H9 (cell line): ENCODE measurements at regions not wholly inside any gene's neighbourhood (a gene's known extent, or its start where the extent isn't known, plus 50 kb on each side); places are given as distances from the start of the nearest gene placed in this dataset.

Experiments used
- DNase-seq: peaks from one replicate; pipeline ENCODE4 v3.0.0-alpha.2; 2017
- H2AFZ ChIP-seq: one replicate; pipeline ENCODE4 v1.6.1; 2013; ENCODE audit warnings: mild to moderate bottlenecking, low read length, control low read depth, moderate library complexity
- H2AK5ac ChIP-seq: 2 replicates; pipeline ENCODE4 v1.6.1; 2013; ENCODE audit warnings: low read length, control low read depth, mixed read lengths; ENCODE audit not compliant: insufficient read length
- H2BK120ac ChIP-seq: one replicate; pipeline ENCODE4 v1.6.1; 2013; ENCODE audit warnings: low read depth, mild to moderate bottlenecking, low read length, control low read depth, inconsistent platforms; ENCODE audit not compliant: poor library complexity, severe bottlenecking
- H2BK12ac ChIP-seq: 2 replicates; pipeline ENCODE4 v1.6.1; 2013; ENCODE audit warnings: low read length, control low read depth, mixed read lengths, low read depth; ENCODE audit not compliant: insufficient read length
- H2BK15ac ChIP-seq: 2 replicates; pipeline ENCODE4 v1.6.1; 2013; ENCODE audit warnings: low read depth, low read length, control low read depth
- H2BK20ac ChIP-seq: one replicate; pipeline ENCODE4 v1.6.1; 2013; ENCODE audit warnings: low read depth, mild to moderate bottlenecking, low read length, control low read depth, inconsistent platforms; ENCODE audit not compliant: poor library complexity, severe bottlenecking
- H2BK5ac ChIP-seq: 2 replicates; pipeline ENCODE4 v1.6.1; 2013; ENCODE audit warnings: low read length, control low read depth, mixed read lengths; ENCODE audit not compliant: insufficient read length
- H3K14ac ChIP-seq: 2 replicates; pipeline ENCODE4 v1.6.1; 2013; ENCODE audit warnings: low read length, control low read depth; ENCODE audit not compliant: insufficient read depth
- H3K18ac ChIP-seq: 2 replicates; pipeline ENCODE4 v1.6.1; 2013; ENCODE audit warnings: low read depth, mild to moderate bottlenecking, mixed read lengths, low read length, control low read depth; ENCODE audit not compliant: insufficient read length
- H3K23ac ChIP-seq: 2 replicates; pipeline ENCODE4 v1.6.1; 2013; ENCODE audit warnings: low read length, control low read depth, mixed read lengths, low read depth; ENCODE audit not compliant: insufficient read length
- H3K23me2 ChIP-seq: 2 replicates; pipeline ENCODE4 v1.6.1; 2013; ENCODE audit warnings: low read depth, mild to moderate bottlenecking, mixed read lengths, low read length, control low read depth; ENCODE audit not compliant: insufficient read length, poor library complexity, severe bottlenecking
- H3K27ac ChIP-seq: 2 replicates; pipeline ENCODE4 v1.5.1; 2013; ENCODE audit warnings: low read length, control low read depth, mixed read lengths, low read depth; ENCODE audit not compliant: insufficient read length
- H3K27me3 ChIP-seq: 2 replicates; pipeline ENCODE4 v1.6.1; 2013; ENCODE audit warnings: low read length, control low read depth, inconsistent platforms; ENCODE audit not compliant: insufficient read depth
- H3K4ac ChIP-seq: 2 replicates; pipeline ENCODE4 v1.6.1; 2013; ENCODE audit warnings: low read depth, mild to moderate bottlenecking, control low read depth, inconsistent platforms, low read length, moderate library complexity
- H3K4me1 ChIP-seq: 2 replicates; pipeline ENCODE4 v1.6.1; 2013; ENCODE audit warnings: low read length, control low read depth, inconsistent platforms; ENCODE audit not compliant: insufficient read depth
- H3K4me2 ChIP-seq: 2 replicates; pipeline ENCODE4 v1.6.1; 2013; ENCODE audit warnings: low read length, control low read depth, mixed read lengths; ENCODE audit not compliant: insufficient read length, insufficient read depth
- H3K56ac ChIP-seq: 2 replicates; pipeline ENCODE4 v1.6.1; 2013; ENCODE audit warnings: low read depth, mild to moderate bottlenecking, mixed read lengths, low read length, control low read depth; ENCODE audit not compliant: insufficient read length
- H3K79me1 ChIP-seq: 2 replicates; pipeline ENCODE4 v1.6.1; 2013; ENCODE audit warnings: low read depth, mild to moderate bottlenecking, moderate library complexity, low read length, control low read depth, inconsistent platforms; ENCODE audit not compliant: insufficient read depth, poor library complexity, severe bottlenecking
- H3K79me2 ChIP-seq: 2 replicates; pipeline ENCODE4 v1.6.1; 2013; ENCODE audit warnings: low read length, control low read depth, inconsistent platforms; ENCODE audit not compliant: insufficient read depth
- H3K9ac ChIP-seq: 2 replicates; pipeline ENCODE4 v1.6.1; 2013; ENCODE audit warnings: low read length, control low read depth, mixed read lengths; ENCODE audit not compliant: insufficient read length; ENCODE audit errors: extremely low read depth
- H3K9me3 ChIP-seq: one replicate; pipeline ENCODE4 v1.6.1; 2013; ENCODE audit warnings: low read depth, low read length, inconsistent platforms; ENCODE audit not compliant: control insufficient read depth
- H3T11ph ChIP-seq: one replicate; pipeline ENCODE4 v1.6.1; 2013; ENCODE audit warnings: mild to moderate bottlenecking, low read length, control low read depth, inconsistent platforms
- H4K20me1 ChIP-seq: one replicate; pipeline ENCODE4 v1.6.1; 2013; ENCODE audit not compliant: control insufficient read depth, insufficient read length, insufficient read depth
- H4K5ac ChIP-seq: 2 replicates; pipeline ENCODE4 v1.6.1; 2013; ENCODE audit warnings: low read depth, mild to moderate bottlenecking, mixed read lengths, low read length, control low read depth; ENCODE audit not compliant: insufficient read length
- H4K8ac ChIP-seq: replicated peaks from 2 replicates; pipeline ENCODE4 v1.6.1; 2013; ENCODE audit warnings: low read length, control low read depth, mixed read lengths, low read depth; ENCODE audit not compliant: insufficient read length
- H4K91ac ChIP-seq: 2 replicates; pipeline ENCODE4 v1.6.1; 2013; ENCODE audit warnings: low read depth, mild to moderate bottlenecking, moderate library complexity, mixed read lengths, low read length, control low read depth; ENCODE audit not compliant: insufficient read length
- H3K27ac Mint-ChIP-seq, 3 experiments: 2 replicates in 2 of 3; 3 replicates in 1 of 3; pipeline ENCODE4 v1.8.0; 2020 to 2021; ENCODE audit warnings: mixed read lengths in 3 of 3, mild to moderate bottlenecking in 1 of 3, moderate library complexity in 1 of 3
- H3K27me3 Mint-ChIP-seq: 2 replicates; pipeline ENCODE4 v1.8.0; 2021; ENCODE audit warnings: low read depth, mild to moderate bottlenecking, moderate library complexity, mixed read lengths
- H3K36me3 Mint-ChIP-seq, 3 experiments: 2 replicates in 2 of 3; 3 replicates in 1 of 3; pipeline ENCODE4 v1.8.0; 2020 to 2021; ENCODE audit warnings: low read depth in 3 of 3, mixed read lengths in 3 of 3; ENCODE audit not compliant: insufficient read depth in 1 of 3
- H3K4me1 Mint-ChIP-seq, 2 experiments: 2 replicates each; pipeline ENCODE4 v1.8.0; 2020; ENCODE audit warnings: mixed read lengths in 2 of 2
- H3K4me3 Mint-ChIP-seq, 2 experiments: 2 replicates in 1 of 2; 3 replicates in 1 of 2; pipeline ENCODE4 v1.8.0; 2020 to 2021; ENCODE audit warnings: mild to moderate bottlenecking in 2 of 2, mixed read lengths in 2 of 2, moderate library complexity in 1 of 2
- H3K9me3 Mint-ChIP-seq, 2 experiments: 2 replicates in 1 of 2; 3 replicates in 1 of 2; pipeline ENCODE4 v1.8.0; 2020; ENCODE audit warnings: mild to moderate bottlenecking in 2 of 2, mixed read lengths in 2 of 2, moderate library complexity in 1 of 2
- CTCF ChIP-seq: fragments of 200-600 bp; sonication (generic); conservative IDR thresholded peaks from 3 replicates; pipeline ENCODE4 v1.8.0; 2021; ENCODE audit warnings: antibody characterized with exemption, mild to moderate bottlenecking
- WGBS: extraction: QIAGEN DNeasy Blood & Tissue Kit; methylation state at CpG from one replicate; pipeline ENCODE4 v1.1.7; 2013; ENCODE audit warnings: missing lambda C conversion rate, low lambda C conversion rate, mixed read lengths; ENCODE audit not compliant: insufficient read length; ENCODE audit errors: extremely low coverage; 5-methylcytosine and 5-hydroxymethylcytosine counted together

GRCh38 chr3:178182337-178182779 lies 353.9 kb upstream of the KCNMB2 start:
- Mint-ChIP-seq H3K27ac (peak overlapping the region in 1 of 3 experiments; percentile 23; a peak in 2 of 7 replicates), H3K4me3 (no peak overlapping the region), H3K4me1 (peaks cover 7 to 12% of the 10 kb centered on the region in 2 experiments), H3K27me3 (no peaks in the 10 kb centered on the region), H3K9me3 (peaks cover 0 to 4% of the 10 kb centered on the region in 2 experiments; a peak in 2 of 5 replicates), H3K36me3 (0 out of 7 replicates have a peak, but pooled peaks cover 0 to 4% (median 0%) of the 10 kb centered on the region in 3 experiments)
- H3K79me1 ChIP-seq = no peaks in the 10 kb centered on the region
- no peaks in the 10 kb centered on the region for H3K23me2 ChIP-seq
- no peak overlapping the region for H2BK20ac ChIP-seq
- no peak overlapping the region for H2BK5ac ChIP-seq
- H3K4me1 ChIP-seq = peaks cover 2% of the 10 kb centered on the region; the same call in 1 of the 2 replicates
- no peak overlapping the region for H4K5ac ChIP-seq
- H3K4ac ChIP-seq = no peak overlapping the region
- WGBS = no CpG with 5 or more reads among the region's 5 CpGs
- H2BK12ac ChIP-seq = no peak overlapping the region
- no peaks in the 10 kb centered on the region for H3K79me2 ChIP-seq
- no peak overlapping the region for H2AFZ ChIP-seq
- no peaks in the 10 kb centered on the region for H4K20me1 ChIP-seq
- H4K8ac ChIP-seq = no peak overlapping the region
- H2AK5ac ChIP-seq = no peak overlapping the region
- H3K14ac ChIP-seq = no peak overlapping the region
- H3K18ac ChIP-seq = no peak overlapping the region
- H3K27ac ChIP-seq = no peak overlapping the region
- TF ChIP-seq CTCF = no peak
- H3K9me3 ChIP-seq = no peaks in the 10 kb centered on the region
- H3K9ac ChIP-seq = no peak overlapping the region
- H3K23ac ChIP-seq = no peak overlapping the region
- H3K27me3 ChIP-seq = no peaks in the 10 kb centered on the region
- H2BK120ac ChIP-seq = no peak overlapping the region
- H3K56ac ChIP-seq = no peak overlapping the region
- no peak overlapping the region for H3T11ph ChIP-seq
- DNase-seq = no peak
- no peak overlapping the region for H3K4me2 ChIP-seq
- no peak overlapping the region for H4K91ac ChIP-seq
- H2BK15ac ChIP-seq = no peak overlapping the region
